CD4-positive, alpha-beta T cell treated with Interleukin-17A for 1 hour (primary cell): ENCODE measurements at regions not wholly inside any gene's neighbourhood (a gene's known extent, or its start where the extent isn't known, plus 50 kb on each side); places are given as distances from the start of the nearest gene placed in this dataset.
"Not testable (repeated sequence)": the region's sequence is repeated elsewhere in the genome, so short reads cannot be mapped to it uniquely, and the experiment has no call there.

Experiments
- DNase-seq: peaks from one replicate; pipeline ENCODE4 v3.0.0-alpha.2; 2020

GRCh38 chr12:9449181-9449580 lies 158.5 kb downstream of the KLRB1 start:
- no peak for DNase-seq

DNA sequence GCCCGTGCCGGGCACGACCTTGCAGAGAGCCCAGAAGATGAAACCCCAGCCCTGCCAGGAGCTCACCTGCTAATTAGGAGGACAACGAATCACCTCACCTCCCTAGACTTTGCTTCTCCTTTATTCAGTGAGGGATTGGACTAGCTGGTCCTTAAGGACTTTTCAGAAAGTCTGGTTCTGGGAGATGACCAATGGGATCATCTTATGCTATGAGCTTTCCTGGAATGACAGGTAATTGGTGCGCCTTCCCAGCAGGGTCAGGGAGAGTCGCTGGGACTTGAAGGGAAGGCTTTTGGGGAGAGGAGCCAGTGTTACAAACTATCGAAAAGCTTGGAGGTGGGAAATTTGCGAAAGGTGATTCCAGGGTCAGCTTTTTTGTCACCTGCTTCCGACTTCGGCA lies 159.1 kb downstream of the KLRB1 start:
- DNase-seq: not testable (repeated sequence)

DNA sequence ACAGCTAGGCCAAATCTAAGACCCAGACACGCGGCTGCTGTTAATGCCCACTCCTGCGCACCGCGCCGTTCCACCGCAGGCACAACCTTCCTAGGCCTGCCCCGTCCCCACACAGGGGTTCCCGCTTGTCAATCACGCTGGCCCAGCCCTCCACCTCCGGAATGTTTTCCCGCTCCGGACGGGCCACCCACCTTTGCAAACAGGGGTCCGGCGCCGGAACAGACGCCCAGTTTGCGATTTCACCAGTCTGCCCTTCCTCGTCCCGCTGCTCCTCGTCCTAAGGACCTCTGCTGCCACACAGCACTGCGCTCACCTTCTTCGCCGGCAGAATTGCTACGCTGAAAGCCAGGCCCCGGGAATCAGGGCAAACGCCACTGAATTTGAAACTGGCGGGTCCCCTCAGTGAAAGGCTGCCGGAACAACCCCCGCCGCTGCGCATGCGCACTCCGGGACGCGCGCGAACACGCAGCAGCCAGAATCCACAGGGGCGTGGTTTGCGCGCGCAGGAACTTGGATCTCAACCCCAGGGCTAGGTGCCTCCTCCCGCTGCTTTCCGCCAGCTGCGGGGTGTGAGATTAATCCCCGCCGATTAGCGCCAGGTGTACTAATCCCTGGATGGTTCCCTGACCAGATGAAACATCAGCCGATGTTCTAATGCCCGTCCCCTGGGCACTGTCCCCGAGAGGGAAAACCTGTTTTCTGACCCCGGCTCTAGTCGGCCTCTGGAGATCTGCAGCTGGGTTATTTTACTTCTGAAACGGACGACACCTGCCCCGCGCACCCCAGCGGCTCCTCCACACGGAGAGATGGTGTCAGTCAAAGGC lies 159.7 kb downstream of the KLRB1 start:
- peak; percentile 93 for DNase-seq

- not testable (repeated sequence) for DNase-seq
Observed at GRCh38 chr12:9446883-9447761, 160.6 kb downstream of the KLRB1 start.

DNA sequence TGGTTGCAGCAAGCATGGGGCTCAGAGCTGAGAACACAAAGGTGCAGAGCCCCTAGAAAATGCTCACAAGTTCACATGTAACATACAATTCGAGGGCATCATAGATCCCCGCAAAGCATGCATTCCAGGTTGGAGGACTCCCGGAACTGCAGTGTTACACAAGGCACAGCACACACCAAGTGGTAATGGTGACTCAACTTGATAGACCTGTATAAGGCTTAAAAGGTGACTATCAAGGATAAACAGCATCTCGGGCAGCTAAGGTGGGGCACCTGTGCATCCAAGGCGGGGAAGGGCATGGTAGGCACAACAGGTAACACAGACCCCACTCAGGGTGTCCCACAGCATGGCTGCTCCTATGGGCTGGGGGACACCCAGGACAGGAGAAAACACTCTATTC lies 167.3 kb downstream of the KLRB1 start:
- not testable (repeated sequence) for DNase-seq

- peak; percentile 57 for DNase-seq
Observed at GRCh38 chr12:9435682-9436081, 172.0 kb downstream of the KLRB1 start.

DNA sequence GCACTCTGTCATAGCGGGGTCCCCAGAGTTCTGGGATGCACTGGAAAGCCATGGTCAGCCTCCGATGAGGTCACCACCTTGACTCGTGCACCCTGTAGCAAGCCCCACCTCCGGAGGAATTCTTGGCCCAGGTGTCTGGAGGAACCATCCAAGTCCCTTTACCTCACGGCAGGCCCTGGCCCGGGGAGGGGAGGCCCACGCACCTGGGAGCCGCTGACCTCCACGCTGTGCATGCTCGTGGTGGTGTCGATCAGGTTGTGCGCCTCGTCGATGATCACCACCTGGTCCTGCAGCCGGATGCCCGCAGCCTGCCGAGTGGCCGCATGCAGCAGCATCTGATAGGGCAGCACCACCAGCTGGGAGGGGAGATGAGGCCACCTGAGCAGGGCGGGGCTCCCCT lies 177.3 kb downstream of the KLRB1 start:
- not testable (repeated sequence) for DNase-seq

- not testable (repeated sequence) for DNase-seq
Observed at GRCh38 chr12:9428856-9429255, 178.9 kb downstream of the KLRB1 start.

GRCh38 chr12:9425429-9425828 lies 182.3 kb downstream of the KLRB1 start:
- not testable (repeated sequence) for DNase-seq

- DNase-seq: not testable (repeated sequence)
Observed at GRCh38 chr12:9424175-9424740, 183.5 kb downstream of the KLRB1 start.

DNA sequence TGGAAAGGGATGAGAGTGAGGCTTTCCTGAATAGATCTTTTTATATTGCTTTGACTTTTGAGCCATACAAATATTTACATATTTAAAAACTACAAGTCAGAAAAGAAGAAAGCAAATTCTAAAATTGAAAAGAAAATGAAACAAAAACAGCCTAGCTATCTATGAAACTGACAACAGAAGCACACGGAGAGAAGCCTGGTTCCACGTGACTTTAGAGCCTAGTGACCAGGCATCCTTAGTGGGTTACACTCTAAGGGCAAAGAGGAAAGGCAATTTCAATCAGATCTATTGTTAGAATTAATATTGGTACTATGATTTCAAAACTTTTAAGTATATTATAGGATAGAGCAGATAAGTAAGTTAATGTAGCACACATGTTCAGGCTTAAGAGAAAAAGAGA lies 185.0 kb downstream of the KLRB1 start:
- not testable (repeated sequence) for DNase-seq

- DNase-seq: not testable (repeated sequence)
Observed at GRCh38 chr12:9421520-9422086, 186.1 kb downstream of the KLRB1 start.

DNA sequence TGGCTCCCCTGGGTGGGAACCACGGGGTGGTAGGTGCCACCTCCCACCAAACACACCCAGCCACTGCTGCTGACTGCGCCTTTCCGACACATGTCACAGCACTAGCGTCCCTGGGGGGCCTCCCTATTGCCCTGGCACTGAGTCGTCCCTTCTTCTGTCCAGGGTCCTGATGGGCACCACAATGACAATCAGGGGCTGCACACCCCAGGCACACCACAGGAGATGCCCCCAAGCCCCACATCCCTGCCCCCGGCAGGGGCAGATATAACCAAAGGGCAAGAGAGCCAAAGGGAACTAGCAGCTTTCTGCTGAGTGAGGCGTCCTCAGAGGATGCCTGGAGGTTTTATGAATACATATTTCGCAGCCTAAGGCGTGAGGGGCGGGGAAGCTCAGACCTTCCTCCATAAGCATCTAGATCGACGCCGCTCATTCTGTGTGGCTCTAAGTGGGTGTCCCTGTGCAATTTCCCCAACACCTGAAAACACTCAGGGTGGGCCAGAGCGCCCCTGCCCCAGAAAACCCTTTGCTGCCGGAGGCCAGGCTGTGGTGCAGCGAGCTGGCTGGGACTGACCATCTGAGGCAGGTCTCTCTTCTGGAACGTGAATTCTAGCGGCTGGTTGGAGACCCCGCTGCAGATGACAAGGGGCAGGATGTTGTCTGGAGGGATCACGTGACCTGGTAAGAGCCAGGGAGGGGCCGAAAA lies 186.7 kb downstream of the KLRB1 start:
- not testable (repeated sequence) for DNase-seq

- DNase-seq: not testable (repeated sequence)
Observed at GRCh38 chr12:9418669-9419041, 189.1 kb downstream of the KLRB1 start.

GRCh38 chr12:9417947-9418668 lies 189.6 kb downstream of the KLRB1 start:
- not testable (repeated sequence) for DNase-seq

- DNase-seq: not testable (repeated sequence)
Observed at GRCh38 chr12:9417341-9417740, 190.4 kb downstream of the KLRB1 start.

DNA sequence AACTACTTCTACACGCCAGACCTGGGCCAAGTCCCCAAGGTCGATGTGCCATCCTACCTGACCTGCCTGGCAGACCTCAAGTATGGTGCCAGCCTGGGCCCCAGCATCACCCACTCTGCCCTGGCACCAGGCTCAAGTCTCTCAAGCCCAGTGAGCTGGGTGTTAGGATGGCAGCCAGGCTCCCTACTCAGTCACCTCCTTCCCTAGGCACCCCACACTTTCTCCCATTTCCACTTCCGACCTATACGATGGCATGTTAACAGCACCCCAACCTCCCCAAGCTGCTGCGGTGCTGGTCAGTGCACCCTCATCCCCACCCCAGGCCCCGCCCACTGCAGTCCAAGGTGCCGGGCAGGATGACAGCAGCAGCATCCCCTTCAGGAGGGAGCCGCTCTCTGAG lies 191.4 kb downstream of the KLRB1 start:
- DNase-seq: not testable (repeated sequence)

- not testable (repeated sequence) for DNase-seq
Observed at GRCh38 chr12:9415898-9416297, 191.8 kb downstream of the KLRB1 start.

DNA sequence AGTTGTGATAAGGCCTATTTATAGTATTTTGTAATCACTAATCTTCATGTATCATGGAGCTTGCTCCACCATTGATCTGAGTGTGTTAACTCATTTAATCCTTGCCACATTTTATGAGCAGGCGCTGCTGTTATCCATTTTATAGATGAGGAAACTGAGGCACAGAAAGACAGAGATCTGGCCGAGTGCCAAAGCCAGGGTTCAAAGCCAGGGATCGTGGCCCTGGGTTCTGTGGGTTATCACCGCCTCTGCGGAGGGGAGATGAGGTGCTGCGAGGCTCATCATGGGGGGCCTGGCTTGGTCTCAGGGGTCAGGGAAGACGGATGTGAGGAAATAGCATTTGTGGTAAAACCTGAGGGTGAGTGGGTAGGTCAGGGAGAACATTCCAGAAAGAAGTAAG lies 193.9 kb downstream of the KLRB1 start:
- not testable (repeated sequence) for DNase-seq

GRCh38 chr12:9412459-9412858 lies 195.3 kb downstream of the KLRB1 start:
- not testable (repeated sequence) for DNase-seq

DNA sequence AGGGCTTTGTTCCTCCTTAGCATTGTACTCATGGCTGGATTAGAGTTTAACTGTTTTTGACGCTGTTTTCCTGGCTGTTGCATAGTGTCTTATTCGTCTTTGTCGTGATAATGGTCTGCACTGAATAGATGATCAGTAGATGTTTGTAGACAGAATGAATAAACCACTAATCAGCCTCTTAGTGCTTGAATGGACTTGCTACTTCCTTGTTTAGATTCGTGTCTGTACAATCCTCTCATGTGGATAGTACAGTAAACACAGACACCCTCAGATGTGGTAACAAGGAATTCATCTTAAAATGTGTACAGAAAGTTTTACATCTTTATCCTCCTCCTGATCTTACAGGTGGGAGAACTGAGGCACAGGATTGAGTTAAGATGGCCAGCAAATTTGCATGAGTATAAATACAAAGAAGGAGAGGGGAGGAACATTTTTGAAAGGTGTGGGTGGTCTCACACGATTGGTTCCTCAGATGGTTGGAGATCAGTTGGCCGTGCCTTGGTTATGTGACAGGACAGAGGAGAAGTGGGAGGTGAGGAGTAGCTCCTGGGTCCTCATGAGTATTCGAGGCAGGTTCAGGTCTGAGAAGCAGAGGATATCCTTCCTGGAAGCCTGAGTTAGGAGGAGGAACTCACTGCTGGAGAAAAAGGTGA lies 196.0 kb downstream of the KLRB1 start:
- DNase-seq: not testable (repeated sequence)
